ENCODE measurements at regions not wholly inside any gene's neighbourhood (a gene's known extent, or its start where the extent isn't known, plus 50 kb on each side); places are given as distances from the start of the nearest gene placed in this dataset.

DNA sequence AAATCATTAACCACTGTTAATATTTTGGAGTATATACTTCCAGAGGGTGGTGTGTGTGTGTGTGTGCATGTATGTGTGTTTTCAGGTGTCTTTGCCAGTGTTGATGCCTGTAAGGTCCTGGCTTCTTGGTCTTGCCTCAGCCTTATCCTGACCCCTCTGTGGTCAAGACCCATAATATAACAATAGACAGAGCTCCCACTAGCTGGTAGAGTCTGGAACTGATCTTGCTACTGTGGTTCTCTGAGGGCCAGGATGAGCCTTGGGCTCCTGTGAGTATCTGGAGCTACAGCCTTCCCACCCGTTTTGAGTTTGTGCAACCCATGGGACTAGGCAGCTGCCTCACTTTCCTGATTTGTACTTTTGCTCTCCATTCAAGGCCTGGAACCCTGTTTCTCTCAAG, 191.0 kb downstream of the IBTK start:
- TF ChIP-seq CTCF (IDR thresholded peaks at IDR 0.05): no peak
- no peak for TF ChIP-seq POLR2AphosphoS5 (IDR thresholded peaks at IDR 0.05)

Data from prostate gland (tissue), 2 donors.